H9 (cell line): ENCODE measurements at regions not wholly inside any gene's neighbourhood (a gene's known extent, or its start where the extent isn't known, plus 50 kb on each side); places are given as distances from the start of the nearest gene placed in this dataset.

Experiments used
- DNase-seq: peaks from one replicate; pipeline ENCODE4 v3.0.0-alpha.2; 2017
- H2AFZ ChIP-seq: one replicate; pipeline ENCODE4 v1.6.1; 2013; ENCODE audit warnings: mild to moderate bottlenecking, low read length, control low read depth, moderate library complexity
- H2AK5ac ChIP-seq: 2 replicates; pipeline ENCODE4 v1.6.1; 2013; ENCODE audit warnings: low read length, control low read depth, mixed read lengths; ENCODE audit not compliant: insufficient read length
- H2BK120ac ChIP-seq: one replicate; pipeline ENCODE4 v1.6.1; 2013; ENCODE audit warnings: low read depth, mild to moderate bottlenecking, low read length, control low read depth, inconsistent platforms; ENCODE audit not compliant: poor library complexity, severe bottlenecking
- H2BK12ac ChIP-seq: 2 replicates; pipeline ENCODE4 v1.6.1; 2013; ENCODE audit warnings: low read length, control low read depth, mixed read lengths, low read depth; ENCODE audit not compliant: insufficient read length
- H2BK15ac ChIP-seq: 2 replicates; pipeline ENCODE4 v1.6.1; 2013; ENCODE audit warnings: low read depth, low read length, control low read depth
- H2BK20ac ChIP-seq: one replicate; pipeline ENCODE4 v1.6.1; 2013; ENCODE audit warnings: low read depth, mild to moderate bottlenecking, low read length, control low read depth, inconsistent platforms; ENCODE audit not compliant: poor library complexity, severe bottlenecking
- H2BK5ac ChIP-seq: 2 replicates; pipeline ENCODE4 v1.6.1; 2013; ENCODE audit warnings: low read length, control low read depth, mixed read lengths; ENCODE audit not compliant: insufficient read length
- H3K14ac ChIP-seq: 2 replicates; pipeline ENCODE4 v1.6.1; 2013; ENCODE audit warnings: low read length, control low read depth; ENCODE audit not compliant: insufficient read depth
- H3K18ac ChIP-seq: 2 replicates; pipeline ENCODE4 v1.6.1; 2013; ENCODE audit warnings: low read depth, mild to moderate bottlenecking, mixed read lengths, low read length, control low read depth; ENCODE audit not compliant: insufficient read length
- H3K23ac ChIP-seq: 2 replicates; pipeline ENCODE4 v1.6.1; 2013; ENCODE audit warnings: low read length, control low read depth, mixed read lengths, low read depth; ENCODE audit not compliant: insufficient read length
- H3K23me2 ChIP-seq: 2 replicates; pipeline ENCODE4 v1.6.1; 2013; ENCODE audit warnings: low read depth, mild to moderate bottlenecking, mixed read lengths, low read length, control low read depth; ENCODE audit not compliant: insufficient read length, poor library complexity, severe bottlenecking
- H3K27ac ChIP-seq: 2 replicates; pipeline ENCODE4 v1.5.1; 2013; ENCODE audit warnings: low read length, control low read depth, mixed read lengths, low read depth; ENCODE audit not compliant: insufficient read length
- H3K27me3 ChIP-seq: 2 replicates; pipeline ENCODE4 v1.6.1; 2013; ENCODE audit warnings: low read length, control low read depth, inconsistent platforms; ENCODE audit not compliant: insufficient read depth
- H3K4ac ChIP-seq: 2 replicates; pipeline ENCODE4 v1.6.1; 2013; ENCODE audit warnings: low read depth, mild to moderate bottlenecking, control low read depth, inconsistent platforms, low read length, moderate library complexity
- H3K4me1 ChIP-seq: 2 replicates; pipeline ENCODE4 v1.6.1; 2013; ENCODE audit warnings: low read length, control low read depth, inconsistent platforms; ENCODE audit not compliant: insufficient read depth
- H3K4me2 ChIP-seq: 2 replicates; pipeline ENCODE4 v1.6.1; 2013; ENCODE audit warnings: low read length, control low read depth, mixed read lengths; ENCODE audit not compliant: insufficient read length, insufficient read depth
- H3K56ac ChIP-seq: 2 replicates; pipeline ENCODE4 v1.6.1; 2013; ENCODE audit warnings: low read depth, mild to moderate bottlenecking, mixed read lengths, low read length, control low read depth; ENCODE audit not compliant: insufficient read length
- H3K79me1 ChIP-seq: 2 replicates; pipeline ENCODE4 v1.6.1; 2013; ENCODE audit warnings: low read depth, mild to moderate bottlenecking, moderate library complexity, low read length, control low read depth, inconsistent platforms; ENCODE audit not compliant: insufficient read depth, poor library complexity, severe bottlenecking
- H3K79me2 ChIP-seq: 2 replicates; pipeline ENCODE4 v1.6.1; 2013; ENCODE audit warnings: low read length, control low read depth, inconsistent platforms; ENCODE audit not compliant: insufficient read depth
- H3K9ac ChIP-seq: 2 replicates; pipeline ENCODE4 v1.6.1; 2013; ENCODE audit warnings: low read length, control low read depth, mixed read lengths; ENCODE audit not compliant: insufficient read length; ENCODE audit errors: extremely low read depth
- H3K9me3 ChIP-seq: one replicate; pipeline ENCODE4 v1.6.1; 2013; ENCODE audit warnings: low read depth, low read length, inconsistent platforms; ENCODE audit not compliant: control insufficient read depth
- H3T11ph ChIP-seq: one replicate; pipeline ENCODE4 v1.6.1; 2013; ENCODE audit warnings: mild to moderate bottlenecking, low read length, control low read depth, inconsistent platforms
- H4K20me1 ChIP-seq: one replicate; pipeline ENCODE4 v1.6.1; 2013; ENCODE audit not compliant: control insufficient read depth, insufficient read length, insufficient read depth
- H4K5ac ChIP-seq: 2 replicates; pipeline ENCODE4 v1.6.1; 2013; ENCODE audit warnings: low read depth, mild to moderate bottlenecking, mixed read lengths, low read length, control low read depth; ENCODE audit not compliant: insufficient read length
- H4K8ac ChIP-seq: replicated peaks from 2 replicates; pipeline ENCODE4 v1.6.1; 2013; ENCODE audit warnings: low read length, control low read depth, mixed read lengths, low read depth; ENCODE audit not compliant: insufficient read length
- H4K91ac ChIP-seq: 2 replicates; pipeline ENCODE4 v1.6.1; 2013; ENCODE audit warnings: low read depth, mild to moderate bottlenecking, moderate library complexity, mixed read lengths, low read length, control low read depth; ENCODE audit not compliant: insufficient read length
- H3K27ac Mint-ChIP-seq, 3 experiments: 2 replicates in 2 of 3; 3 replicates in 1 of 3; pipeline ENCODE4 v1.8.0; 2020 to 2021; ENCODE audit warnings: mixed read lengths in 3 of 3, mild to moderate bottlenecking in 1 of 3, moderate library complexity in 1 of 3
- H3K27me3 Mint-ChIP-seq: 2 replicates; pipeline ENCODE4 v1.8.0; 2021; ENCODE audit warnings: low read depth, mild to moderate bottlenecking, moderate library complexity, mixed read lengths
- H3K36me3 Mint-ChIP-seq, 3 experiments: 2 replicates in 2 of 3; 3 replicates in 1 of 3; pipeline ENCODE4 v1.8.0; 2020 to 2021; ENCODE audit warnings: low read depth in 3 of 3, mixed read lengths in 3 of 3; ENCODE audit not compliant: insufficient read depth in 1 of 3
- H3K4me1 Mint-ChIP-seq, 2 experiments: 2 replicates each; pipeline ENCODE4 v1.8.0; 2020; ENCODE audit warnings: mixed read lengths in 2 of 2
- H3K4me3 Mint-ChIP-seq, 2 experiments: 2 replicates in 1 of 2; 3 replicates in 1 of 2; pipeline ENCODE4 v1.8.0; 2020 to 2021; ENCODE audit warnings: mild to moderate bottlenecking in 2 of 2, mixed read lengths in 2 of 2, moderate library complexity in 1 of 2
- H3K9me3 Mint-ChIP-seq, 2 experiments: 2 replicates in 1 of 2; 3 replicates in 1 of 2; pipeline ENCODE4 v1.8.0; 2020; ENCODE audit warnings: mild to moderate bottlenecking in 2 of 2, mixed read lengths in 2 of 2, moderate library complexity in 1 of 2
- CTCF ChIP-seq: fragments of 200-600 bp; sonication (generic); conservative IDR thresholded peaks from 3 replicates; pipeline ENCODE4 v1.8.0; 2021; ENCODE audit warnings: antibody characterized with exemption, mild to moderate bottlenecking
- WGBS: extraction: QIAGEN DNeasy Blood & Tissue Kit; methylation state at CpG from one replicate; pipeline ENCODE4 v1.1.7; 2013; ENCODE audit warnings: missing lambda C conversion rate, low lambda C conversion rate, mixed read lengths; ENCODE audit not compliant: insufficient read length; ENCODE audit errors: extremely low coverage; 5-methylcytosine and 5-hydroxymethylcytosine counted together

- Histone ChIP-seq H3K4me2 (no peak overlapping the region), H3K4ac (no peak overlapping the region), H3K79me2 (no peaks in the 10 kb centered on the region), H3K9me3 (no peaks in the 10 kb centered on the region), H4K20me1 (no peaks in the 10 kb centered on the region), H2AK5ac (no peak overlapping the region), H3K14ac (no peak overlapping the region), H2BK12ac (no peak overlapping the region), H3K23ac (no peak overlapping the region), H2BK120ac (no peak overlapping the region), H3K56ac (no peak overlapping the region), H3K23me2 (no peaks in the 10 kb centered on the region), H3T11ph (no peak overlapping the region), H3K27me3 (no peaks in the 10 kb centered on the region), H3K79me1 (no peaks in the 10 kb centered on the region), H4K5ac (no peak overlapping the region), H2BK15ac (no peak overlapping the region), H3K18ac (no peak overlapping the region), H3K4me1 (no peaks in the 10 kb centered on the region), H4K91ac (no peak overlapping the region), H2AFZ (no peak overlapping the region), H2BK20ac (no peak overlapping the region), H3K27ac (no peak overlapping the region), H2BK5ac (no peak overlapping the region), H3K9ac (no peak overlapping the region), H4K8ac (no peak overlapping the region)
- no peaks in the 10 kb centered on the region for H3K27me3 Mint-ChIP-seq
- no peaks in the 10 kb centered on the region; a peak in 2 of 5 replicates for H3K9me3 Mint-ChIP-seq
- TF ChIP-seq CTCF, result no peak
- peaks cover 0 to 5% of the 10 kb centered on the region in 2 experiments; a peak in 2 of 4 replicates for H3K4me1 Mint-ChIP-seq
- H3K27ac Mint-ChIP-seq, result no peak overlapping the region
- no peak for DNase-seq
- WGBS, result no CpG with 5 or more reads among the region's 2 CpGs
- H3K4me3 Mint-ChIP-seq, result no peak overlapping the region
- H3K36me3 Mint-ChIP-seq, result peaks cover 0 to 5% (median 0%) of the 10 kb centered on the region in 3 experiments; a peak in 1 of 7 replicates
Observed at GRCh38 chr4:131137196-131137595, 2011.9 kb upstream of the PCDH10 start.
